ENCODE measurements at regions not wholly inside any gene's neighbourhood (a gene's known extent, or its start where the extent isn't known, plus 50 kb on each side); places are given as distances from the start of the nearest gene placed in this dataset.
"Not testable (repeated sequence)": the region's sequence is repeated elsewhere in the genome, so short reads cannot be mapped to it uniquely, and the experiment has no call there.

DNA sequence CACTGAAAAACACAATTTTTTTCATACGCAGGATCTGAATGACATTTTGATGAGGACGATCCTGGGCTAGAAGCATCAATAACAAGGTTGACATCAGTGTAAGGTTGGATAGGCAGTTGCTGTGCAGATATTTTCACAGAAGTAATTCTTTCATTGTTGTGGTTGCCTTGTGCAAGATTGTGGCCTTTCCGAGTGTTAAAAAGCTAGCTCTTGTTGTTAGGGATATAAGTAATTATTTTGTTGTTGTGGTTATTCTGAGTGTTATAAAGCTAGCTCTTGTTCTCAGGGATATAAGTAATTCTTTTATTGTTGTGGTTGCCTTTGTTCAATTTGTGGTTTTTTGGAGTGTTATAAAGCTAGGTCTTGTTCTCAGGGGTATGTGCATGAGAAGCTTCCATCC, 637.4 kb downstream of the TMEM121 start:
- not testable (repeated sequence) for ATAC-seq

DNA sequence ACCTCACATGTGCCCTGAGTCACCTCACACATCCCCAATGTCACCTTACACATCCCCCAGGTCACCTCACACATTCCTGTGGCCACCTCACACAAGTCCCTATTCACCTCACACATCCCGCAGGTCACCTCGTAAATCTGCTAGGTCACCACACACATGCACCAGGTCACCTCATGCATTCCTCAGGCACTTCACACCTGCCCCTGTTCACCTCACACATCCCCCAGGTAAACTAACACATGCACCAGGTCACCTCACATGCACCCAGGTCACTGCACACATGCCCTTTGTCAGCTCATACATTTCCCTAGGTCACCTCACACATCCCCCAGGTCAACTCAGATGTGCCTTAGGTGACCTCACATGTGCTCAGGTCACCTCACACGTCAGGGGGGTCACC, 639.8 kb downstream of the TMEM121 start:
- TF ChIP-seq ISL1 (CRISPR knock-in tag; IDR thresholded peaks at IDR 0.05) (no peak), GLIS3 (CRISPR knock-in tag; IDR thresholded peaks at IDR 0.05) (no peak), ZNF70 (CRISPR knock-in tag; IDR thresholded peaks at IDR 0.05) (no peak), SNAI2 (CRISPR knock-in tag; IDR thresholded peaks at IDR 0.05) (no peak), ZC3H10 (CRISPR knock-in tag; IDR thresholded peaks at IDR 0.05) (no peak), ZNF8 (CRISPR knock-in tag; IDR thresholded peaks at IDR 0.05) (no peak), ZNF565 (CRISPR knock-in tag; conservative IDR thresholded peaks at IDR 0.05; ENCODE audit: low read depth) (no peak), TOX (CRISPR knock-in tag; IDR thresholded peaks at IDR 0.05; ENCODE audit: borderline replicate concordance) (no peak), TCF4 (CRISPR knock-in tag; IDR thresholded peaks at IDR 0.05; ENCODE audit: borderline replicate concordance) (no peak)
- TF ChIP-seq, protein P1, sequence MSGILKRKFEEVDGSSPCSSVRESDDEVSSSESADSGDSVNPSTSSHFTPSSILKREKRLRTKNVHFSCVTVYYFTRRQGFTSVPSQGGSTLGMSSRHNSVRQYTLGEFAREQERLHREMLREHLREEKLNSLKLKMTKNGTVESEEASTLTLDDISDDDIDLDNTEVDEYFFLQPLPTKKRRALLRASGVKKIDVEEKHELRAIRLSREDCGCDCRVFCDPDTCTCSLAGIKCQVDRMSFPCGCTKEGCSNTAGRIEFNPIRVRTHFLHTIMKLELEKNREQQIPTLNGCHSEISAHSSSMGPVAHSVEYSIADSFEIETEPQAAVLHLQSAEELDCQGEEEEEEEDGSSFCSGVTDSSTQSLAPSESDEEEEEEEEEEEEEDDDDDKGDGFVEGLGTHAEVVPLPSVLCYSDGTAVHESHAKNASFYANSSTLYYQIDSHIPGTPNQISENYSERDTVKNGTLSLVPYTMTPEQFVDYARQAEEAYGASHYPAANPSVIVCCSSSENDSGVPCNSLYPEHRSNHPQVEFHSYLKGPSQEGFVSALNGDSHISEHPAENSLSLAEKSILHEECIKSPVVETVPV (CRISPR knock-in tag; IDR thresholded peaks at IDR 0.05), result no peak
- no peak for ATAC-seq

DNA sequence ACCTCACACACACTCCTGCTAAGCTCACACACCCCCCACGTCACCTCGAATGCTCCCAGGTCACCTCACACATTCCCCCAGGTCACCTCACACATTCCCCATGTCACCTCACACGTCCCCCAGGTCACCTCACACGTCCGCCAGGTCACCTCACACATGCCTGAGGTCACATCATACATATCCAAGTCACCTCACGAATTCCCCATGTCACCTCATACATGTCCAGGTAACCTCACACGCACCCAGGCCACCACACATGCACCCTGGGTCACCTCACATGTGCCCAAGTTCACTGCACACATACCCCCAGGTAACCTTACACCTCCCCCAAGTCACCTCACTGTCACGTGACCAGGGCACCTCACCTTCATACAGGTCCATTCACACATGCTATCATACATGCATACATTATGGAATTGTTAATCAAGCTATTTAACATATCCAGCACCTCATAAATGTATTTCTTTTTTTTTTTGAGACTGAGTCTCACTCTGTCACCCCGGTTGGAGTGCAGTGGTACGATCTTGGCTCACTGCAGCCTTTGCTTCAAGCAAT, 640.3 kb downstream of the TMEM121 start:
- TF ChIP-seq, protein P2, sequence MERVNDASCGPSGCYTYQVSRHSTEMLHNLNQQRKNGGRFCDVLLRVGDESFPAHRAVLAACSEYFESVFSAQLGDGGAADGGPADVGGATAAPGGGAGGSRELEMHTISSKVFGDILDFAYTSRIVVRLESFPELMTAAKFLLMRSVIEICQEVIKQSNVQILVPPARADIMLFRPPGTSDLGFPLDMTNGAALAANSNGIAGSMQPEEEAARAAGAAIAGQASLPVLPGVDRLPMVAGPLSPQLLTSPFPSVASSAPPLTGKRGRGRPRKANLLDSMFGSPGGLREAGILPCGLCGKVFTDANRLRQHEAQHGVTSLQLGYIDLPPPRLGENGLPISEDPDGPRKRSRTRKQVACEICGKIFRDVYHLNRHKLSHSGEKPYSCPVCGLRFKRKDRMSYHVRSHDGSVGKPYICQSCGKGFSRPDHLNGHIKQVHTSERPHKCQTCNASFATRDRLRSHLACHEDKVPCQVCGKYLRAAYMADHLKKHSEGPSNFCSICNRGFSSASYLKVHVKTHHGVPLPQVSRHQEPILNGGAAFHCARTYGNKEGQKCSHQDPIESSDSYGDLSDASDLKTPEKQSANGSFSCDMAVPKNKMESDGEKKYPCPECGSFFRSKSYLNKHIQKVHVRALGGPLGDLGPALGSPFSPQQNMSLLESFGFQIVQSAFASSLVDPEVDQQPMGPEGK (CRISPR knock-in tag; IDR thresholded peaks at IDR 0.05; ENCODE audit: borderline replicate concordance), result no peak
- TF ChIP-seq RARB (CRISPR knock-in tag; IDR thresholded peaks at IDR 0.05) (no peak), BACH2 (CRISPR knock-in tag; IDR thresholded peaks at IDR 0.05; ENCODE audit: borderline replicate concordance) (no peak), OSR1 (CRISPR knock-in tag; IDR thresholded peaks at IDR 0.05) (no peak), ARNTL (CRISPR knock-in tag; IDR thresholded peaks at IDR 0.05; ENCODE audit: borderline replicate concordance, low read depth) (no peak), ZFP3 (CRISPR knock-in tag; IDR thresholded peaks at IDR 0.05) (no peak), ZNF8 (CRISPR knock-in tag; IDR thresholded peaks at IDR 0.05) (no peak)
- TF ChIP-seq, protein P3, sequence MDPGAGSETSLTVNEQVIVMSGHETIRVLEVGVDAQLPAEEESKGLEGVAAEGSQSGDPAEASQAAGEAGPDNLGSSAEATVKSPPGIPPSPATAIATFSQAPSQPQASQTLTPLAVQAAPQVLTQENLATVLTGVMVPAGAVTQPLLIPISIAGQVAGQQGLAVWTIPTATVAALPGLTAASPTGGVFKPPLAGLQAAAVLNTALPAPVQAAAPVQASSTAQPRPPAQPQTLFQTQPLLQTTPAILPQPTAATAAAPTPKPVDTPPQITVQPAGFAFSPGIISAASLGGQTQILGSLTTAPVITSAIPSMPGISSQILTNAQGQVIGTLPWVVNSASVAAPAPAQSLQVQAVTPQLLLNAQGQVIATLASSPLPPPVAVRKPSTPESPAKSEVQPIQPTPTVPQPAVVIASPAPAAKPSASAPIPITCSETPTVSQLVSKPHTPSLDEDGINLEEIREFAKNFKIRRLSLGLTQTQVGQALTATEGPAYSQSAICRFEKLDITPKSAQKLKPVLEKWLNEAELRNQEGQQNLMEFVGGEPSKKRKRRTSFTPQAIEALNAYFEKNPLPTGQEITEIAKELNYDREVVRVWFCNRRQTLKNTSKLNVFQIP (CRISPR knock-in tag; IDR thresholded peaks at IDR 0.05; ENCODE audit: borderline replicate concordance, low read depth), result no peak
- TF ChIP-seq, protein P4, sequence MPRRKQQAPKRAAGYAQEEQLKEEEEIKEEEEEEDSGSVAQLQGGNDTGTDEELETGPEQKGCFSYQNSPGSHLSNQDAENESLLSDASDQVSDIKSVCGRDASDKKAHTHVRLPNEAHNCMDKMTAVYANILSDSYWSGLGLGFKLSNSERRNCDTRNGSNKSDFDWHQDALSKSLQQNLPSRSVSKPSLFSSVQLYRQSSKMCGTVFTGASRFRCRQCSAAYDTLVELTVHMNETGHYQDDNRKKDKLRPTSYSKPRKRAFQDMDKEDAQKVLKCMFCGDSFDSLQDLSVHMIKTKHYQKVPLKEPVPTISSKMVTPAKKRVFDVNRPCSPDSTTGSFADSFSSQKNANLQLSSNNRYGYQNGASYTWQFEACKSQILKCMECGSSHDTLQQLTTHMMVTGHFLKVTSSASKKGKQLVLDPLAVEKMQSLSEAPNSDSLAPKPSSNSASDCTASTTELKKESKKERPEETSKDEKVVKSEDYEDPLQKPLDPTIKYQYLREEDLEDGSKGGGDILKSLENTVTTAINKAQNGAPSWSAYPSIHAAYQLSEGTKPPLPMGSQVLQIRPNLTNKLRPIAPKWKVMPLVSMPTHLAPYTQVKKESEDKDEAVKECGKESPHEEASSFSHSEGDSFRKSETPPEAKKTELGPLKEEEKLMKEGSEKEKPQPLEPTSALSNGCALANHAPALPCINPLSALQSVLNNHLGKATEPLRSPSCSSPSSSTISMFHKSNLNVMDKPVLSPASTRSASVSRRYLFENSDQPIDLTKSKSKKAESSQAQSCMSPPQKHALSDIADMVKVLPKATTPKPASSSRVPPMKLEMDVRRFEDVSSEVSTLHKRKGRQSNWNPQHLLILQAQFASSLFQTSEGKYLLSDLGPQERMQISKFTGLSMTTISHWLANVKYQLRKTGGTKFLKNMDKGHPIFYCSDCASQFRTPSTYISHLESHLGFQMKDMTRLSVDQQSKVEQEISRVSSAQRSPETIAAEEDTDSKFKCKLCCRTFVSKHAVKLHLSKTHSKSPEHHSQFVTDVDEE (CRISPR knock-in tag; IDR thresholded peaks at IDR 0.05), result no peak
- no peak for ATAC-seq

DNA sequence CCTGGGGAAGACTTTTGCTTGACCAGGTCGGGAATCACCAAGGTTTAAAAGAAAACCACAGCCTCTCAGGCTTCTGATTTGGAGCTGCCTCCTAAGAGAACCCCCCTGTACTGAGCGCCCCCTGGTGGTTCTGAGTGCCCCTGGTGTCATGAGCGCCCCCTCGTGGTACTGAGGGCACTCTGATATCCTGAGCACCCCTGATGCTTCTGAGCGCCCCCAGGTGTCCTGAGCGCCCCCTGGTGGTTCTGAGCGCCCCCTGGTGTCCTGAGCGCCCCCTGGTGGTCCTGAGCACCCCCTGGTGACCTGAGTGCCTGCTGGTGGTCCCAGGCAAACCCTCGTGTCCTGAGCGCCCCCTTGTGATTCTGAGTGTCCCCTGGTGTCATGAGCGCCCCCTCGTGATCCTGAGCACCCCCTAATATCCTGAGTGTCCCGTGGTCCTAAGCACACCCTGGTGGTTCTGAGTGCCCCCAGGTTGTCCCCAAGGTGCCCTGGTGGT, 643.8 kb downstream of the TMEM121 start:
- ATAC-seq, result not testable (repeated sequence)

DNA sequence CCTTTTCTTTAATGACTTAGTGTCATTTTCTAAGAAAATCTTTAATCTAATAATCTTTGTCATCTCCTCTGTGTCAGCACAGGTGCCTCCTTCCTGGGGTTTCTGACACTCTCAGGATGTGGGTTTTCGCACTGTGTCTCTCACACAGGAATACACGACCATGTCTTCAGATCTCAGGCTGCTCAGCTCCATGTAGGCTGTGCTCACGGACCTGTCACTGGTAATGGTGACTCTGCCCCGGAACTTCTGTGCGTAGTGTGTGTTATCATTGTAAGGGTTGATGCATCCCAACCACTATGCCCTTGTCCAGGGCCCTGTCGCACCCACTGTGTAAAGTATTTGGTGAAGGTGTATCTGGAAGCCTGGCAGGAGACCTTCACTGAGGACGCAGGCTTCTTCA, 647.8 kb downstream of the TMEM121 start:
- TF ChIP-seq OSR1 (CRISPR knock-in tag; IDR thresholded peaks at IDR 0.05), result no peak

DNA sequence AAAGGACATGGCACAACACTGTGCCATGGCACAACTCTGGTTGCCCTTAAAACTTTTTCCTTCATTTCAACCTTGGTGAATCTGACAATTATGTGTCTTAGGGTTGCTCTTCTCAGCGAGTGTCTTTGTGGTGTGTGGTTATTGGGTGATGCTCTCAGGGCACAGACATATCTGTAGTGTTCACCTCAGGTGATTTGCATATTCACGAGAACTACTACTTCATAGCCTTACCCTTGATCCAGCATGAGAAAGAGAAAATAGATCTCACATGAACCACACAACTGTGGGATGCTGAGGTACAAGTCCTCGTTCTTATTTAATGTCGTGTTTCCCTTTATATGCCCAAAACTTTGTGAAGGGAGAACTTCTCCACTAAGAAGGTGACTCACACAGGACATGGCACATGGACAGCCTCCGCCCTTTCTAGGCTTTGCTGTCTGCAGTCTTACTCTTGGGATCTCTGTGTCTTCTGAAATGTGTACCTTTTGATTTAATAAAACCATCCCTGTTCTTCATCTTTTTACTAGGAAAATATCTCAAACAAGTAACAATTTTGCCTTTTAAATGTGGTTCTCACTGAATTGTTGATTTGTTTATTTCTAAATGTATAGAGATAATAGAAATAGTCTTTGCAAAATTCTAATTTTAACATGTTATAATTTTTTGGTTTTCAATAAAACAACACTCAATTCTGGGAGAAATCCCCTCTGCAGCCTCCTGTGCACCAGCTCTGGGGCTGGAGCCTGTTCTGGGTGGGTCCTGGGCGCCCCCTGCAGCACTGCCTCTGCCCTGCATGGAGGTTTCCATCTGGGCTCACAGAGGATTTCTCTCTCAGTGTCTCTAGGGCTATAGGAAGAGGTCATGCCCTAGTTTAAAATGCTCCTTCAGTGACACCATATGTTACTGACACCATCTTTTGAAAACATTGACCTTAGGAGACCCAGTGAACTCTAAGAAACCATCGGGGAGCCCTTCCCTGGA, 651.2 kb downstream of the TMEM121 start:
- 0 out of 3 replicates have a peak, but pooled peaks have one; percentile 48 for ATAC-seq

More for the DNA sequence above, 647.8 kb downstream of the TMEM121 start:
- no peak for ATAC-seq
